Right atrium auricular region (tissue), 2 donors: ENCODE measurements at regions not wholly inside any gene's neighbourhood (a gene's known extent, or its start where the extent isn't known, plus 50 kb on each side); places are given as distances from the start of the nearest gene placed in this dataset.

ENCODE experiments used
- DNase-seq: peaks from one replicate; pipeline ENCODE4 v3.0.0-alpha.2; 2019; ENCODE audit warnings: low spot score
- H3K27ac ChIP-seq, 2 donors: fragments of 200-600 bp; sonication (generic); 1 replicate in 1 of 2; 2 replicates in 1 of 2; pipeline ENCODE4 v1.5.1; 2016 to 2019
- H3K27me3 ChIP-seq, 2 donors: fragments of 200-600 bp; sonication (generic); one replicate each; pipeline versions ENCODE4 v1.5.1 to v1.6.0; 2017 to 2019
- H3K36me3 ChIP-seq: fragments of 200-600 bp; sonication (generic); one replicate; pipeline ENCODE4 v1.5.1; 2016
- H3K4me1 ChIP-seq, 2 donors: fragments of 200-600 bp; sonication (generic); one replicate each; pipeline versions ENCODE4 v1.5.1 to v1.6.0; 2017 to 2019
- H3K4me3 ChIP-seq, 2 donors: fragments of 200-600 bp; sonication (generic); 1 replicate in 1 of 2; 2 replicates in 1 of 2; pipeline ENCODE4 v1.5.1; 2017 to 2019; ENCODE audit warnings: mild to moderate bottlenecking in 1 of 2, moderate library complexity in 1 of 2
- H3K9me3 ChIP-seq, 2 donors: fragments of 200-600 bp; sonication (generic); one replicate each; pipeline ENCODE4 v1.5.1; 2019
- CTCF ChIP-seq, 2 donors: fragments of 200-600 bp; sonication (generic); IDR thresholded peaks; one replicate each; pipeline ENCODE4 v1.5.1; 2019; ENCODE audit warnings: antibody characterized with exemption in 2 of 2

GRCh38 chr2:149737896-149738295 lies 150.3 kb upstream of the MMADHC start:
- Histone ChIP-seq H3K36me3 (no peaks in the 10 kb centered on the region), H3K27me3 (no peaks in the 10 kb centered on the region), H3K27ac (no peak overlapping the region), H3K4me1 (no peaks in the 10 kb centered on the region), H3K4me3 (no peak overlapping the region), H3K9me3 (no peaks in the 10 kb centered on the region)
- DNase-seq: no peak
- no peak for TF ChIP-seq CTCF (IDR thresholded peaks at IDR 0.05)

GRCh38 chr2:149735237-149735958 lies 147.8 kb upstream of the MMADHC start:
- no peak for DNase-seq
- no peaks in the 10 kb centered on the region for H3K9me3 ChIP-seq
- TF ChIP-seq CTCF (IDR thresholded peaks at IDR 0.05): no peak
- no peaks in the 10 kb centered on the region for H3K36me3 ChIP-seq
- H3K4me3 ChIP-seq: no peak overlapping the region
- H3K4me1 ChIP-seq: peaks cover 0 to 3% of the 10 kb centered on the region in 2 donors
- no peaks in the 10 kb centered on the region for H3K27me3 ChIP-seq
- H3K27ac ChIP-seq: no peak overlapping the region

GRCh38 chr2:149733936-149734685 lies 146.5 kb upstream of the MMADHC start:
- Histone ChIP-seq H3K4me1 (peaks cover 0 to 3% of the 10 kb centered on the region in 2 donors), H3K4me3 (no peak overlapping the region), H3K27me3 (no peaks in the 10 kb centered on the region), H3K36me3 (no peaks in the 10 kb centered on the region), H3K27ac (no peak overlapping the region), H3K9me3 (no peaks in the 10 kb centered on the region)
- no peak for DNase-seq
- no peak for TF ChIP-seq CTCF (IDR thresholded peaks at IDR 0.05)

- H3K9me3 ChIP-seq: no peaks in the 10 kb centered on the region
- H3K36me3 ChIP-seq: no peaks in the 10 kb centered on the region
- no peak overlapping the region for H3K27ac ChIP-seq
Observed at GRCh38 chr2:149732730-149733290, 145.2 kb upstream of the MMADHC start.

GRCh38 chr2:149732001-149732685 lies 144.6 kb upstream of the MMADHC start:
- TF ChIP-seq CTCF (IDR thresholded peaks at IDR 0.05): no peak
- peaks cover 0 to 3% of the 10 kb centered on the region in 2 donors for H3K4me1 ChIP-seq
- no peaks in the 10 kb centered on the region for H3K27me3 ChIP-seq
- H3K27ac ChIP-seq: no peak overlapping the region
- H3K4me3 ChIP-seq: no peak overlapping the region
- no peaks in the 10 kb centered on the region for H3K36me3 ChIP-seq
- peak; percentile 59 for DNase-seq
- no peaks in the 10 kb centered on the region for H3K9me3 ChIP-seq

More at GRCh38 chr2:149732730-149733290, 145.2 kb upstream of the MMADHC start:
- no peak for TF ChIP-seq CTCF (IDR thresholded peaks at IDR 0.05)
- Histone ChIP-seq H3K4me1 (peaks cover 0 to 3% of the 10 kb centered on the region in 2 donors), H3K4me3 (no peak overlapping the region), H3K27me3 (no peaks in the 10 kb centered on the region)
- DNase-seq: no peak
